IMR-90 (cell line): ENCODE measurements at regions not wholly inside any gene's neighbourhood (a gene's known extent, or its start where the extent isn't known, plus 50 kb on each side); places are given as distances from the start of the nearest gene placed in this dataset.

ENCODE experiments used
- ATAC-seq: fragments of 200-7000 bp; cut with Tn5 transposase; 2 replicates; pipeline ENCODE4 v1.9.1; 2020; ENCODE audit warnings: low read depth, mild to moderate bottlenecking, moderate library complexity
- BruUV-seq: library from RNA; stranded (reverse); fragments of 400-500 nt; replicated peaks from 2 replicates; lab custom pipeline; 2021; lab: Mats Ljungman, UMichigan
- CTCF ChIA-PET: fragments of 300-600 bp; formaldehyde crosslinking; extraction: SDS; loops from one replicate; lab custom pipeline; 2021; ENCODE audit warnings: antibody characterized with exemption; lab: Yijun Ruan, JAX
- POLR2A ChIA-PET: fragments of 300-600 bp; sonication (Branson Sonifier 250); formaldehyde crosslinking; loops from one replicate; lab custom pipeline; 2022; ENCODE audit warnings: antibody characterized with exemption; ENCODE audit not compliant: unreplicated experiment; lab: Charles Lee
- DNase-seq: peaks from one replicate; pipeline ENCODE4 v3.0.0; 2013
- H2AFZ ChIP-seq: replicated peaks from 2 replicates; pipeline ENCODE3; 2013; ENCODE audit warnings: low read length, mild to moderate bottlenecking; ENCODE audit not compliant: poor library complexity
- H2AK5ac ChIP-seq: 2 replicates; pipeline ENCODE4 v1.6.1; 2013; ENCODE audit warnings: low read depth, low read length, inconsistent platforms
- H2AK9ac ChIP-seq: replicated peaks from 2 replicates; pipeline ENCODE3; 2013; ENCODE audit warnings: mild to moderate bottlenecking, low read depth, low read length, moderate library complexity; ENCODE audit not compliant: poor library complexity
- H2BK120ac ChIP-seq: 2 replicates; pipeline ENCODE4 v1.6.1; 2013; ENCODE audit warnings: low read depth, low read length, inconsistent platforms
- H2BK15ac ChIP-seq: 3 replicates; pipeline ENCODE4 v1.6.1; 2013; ENCODE audit warnings: low read depth, low read length, inconsistent platforms
- H2BK20ac ChIP-seq: 2 replicates; pipeline ENCODE4 v1.6.1; 2013; ENCODE audit warnings: low read depth, mild to moderate bottlenecking, inconsistent platforms, low read length, moderate library complexity
- H2BK5ac ChIP-seq: 2 replicates; pipeline ENCODE4 v1.6.1; 2013; ENCODE audit warnings: mild to moderate bottlenecking, low read depth, low read length, inconsistent platforms; ENCODE audit not compliant: poor library complexity, severe bottlenecking
- H3K14ac ChIP-seq: replicated peaks from 2 replicates; pipeline ENCODE4 v1.6.1; 2013; ENCODE audit warnings: low read depth, low read length, inconsistent platforms
- H3K18ac ChIP-seq: 2 replicates; pipeline ENCODE4 v1.6.1; 2013; ENCODE audit warnings: low read depth, low read length, control low read depth
- H3K23ac ChIP-seq: 2 replicates; pipeline ENCODE4 v1.6.1; 2013; ENCODE audit warnings: low read depth, low read length, inconsistent platforms
- H3K27ac ChIP-seq: 2 replicates; pipeline ENCODE4 v1.5.1; 2013; ENCODE audit warnings: mild to moderate bottlenecking, control low read depth, low read length; ENCODE audit not compliant: insufficient read depth
- H3K27me3 ChIP-seq: 2 replicates; pipeline ENCODE4 v1.6.1; 2013; ENCODE audit warnings: low read length; ENCODE audit not compliant: control insufficient read depth, insufficient read depth
- H3K36me3 ChIP-seq: 2 replicates; pipeline ENCODE4 v1.6.1; 2013; ENCODE audit warnings: low read length, mixed read lengths; ENCODE audit not compliant: control insufficient read depth, insufficient read depth
- H3K4ac ChIP-seq: 2 replicates; pipeline ENCODE4 v1.6.1; 2013; ENCODE audit warnings: low read depth, low read length, inconsistent platforms
- H3K4me1 ChIP-seq: 2 replicates; pipeline ENCODE4 v1.6.1; 2013; ENCODE audit warnings: low read length, mixed read lengths; ENCODE audit not compliant: control insufficient read depth, insufficient read depth
- H3K4me2 ChIP-seq: 2 replicates; pipeline ENCODE4 v1.6.1; 2013; ENCODE audit warnings: low read depth, mild to moderate bottlenecking, control low read depth, low read length, moderate library complexity
- H3K4me3 ChIP-seq: 2 replicates; pipeline ENCODE4 v1.5.1; 2013; ENCODE audit warnings: low read depth, mild to moderate bottlenecking, control low read depth, low read length, moderate library complexity; ENCODE audit not compliant: insufficient read depth
- H3K56ac ChIP-seq: 2 replicates; pipeline ENCODE4 v1.6.1; 2013; ENCODE audit warnings: low read length, inconsistent platforms; ENCODE audit not compliant: insufficient read depth; ENCODE audit errors: extremely low read depth
- H3K79me1 ChIP-seq, 2 experiments: 2 replicates each; pipeline ENCODE4 v1.6.1; 2013; ENCODE audit warnings: low read length in 2 of 2, inconsistent platforms in 1 of 2, low read depth in 1 of 2
- H3K9ac ChIP-seq: 2 replicates; pipeline ENCODE4 v1.6.1; 2013; ENCODE audit warnings: low read depth, low read length, control low read depth
- H3K9me1 ChIP-seq: 2 replicates; pipeline ENCODE4 v1.6.1; 2013; ENCODE audit warnings: low read length, inconsistent platforms; ENCODE audit not compliant: insufficient read depth
- H3K9me3 ChIP-seq: 2 replicates; pipeline ENCODE4 v1.6.1; 2013; ENCODE audit warnings: low read length; ENCODE audit not compliant: control insufficient read depth, insufficient read depth
- H4K20me1 ChIP-seq: 2 replicates; pipeline ENCODE4 v1.6.1; 2013; ENCODE audit warnings: low read length, inconsistent platforms; ENCODE audit not compliant: insufficient read depth
- H4K5ac ChIP-seq: 2 replicates; pipeline ENCODE4 v1.6.1; 2013; ENCODE audit warnings: mild to moderate bottlenecking, low read depth, low read length, control low read depth
- H4K8ac ChIP-seq, 2 experiments: 2 replicates each; pipeline ENCODE4 v1.6.1; 2013; ENCODE audit warnings: low read depth in 2 of 2, low read length in 2 of 2, control low read depth in 1 of 2, inconsistent platforms in 1 of 2
- H4K91ac ChIP-seq: 2 replicates; pipeline ENCODE4 v1.6.1; 2013; ENCODE audit warnings: low read depth, low read length, inconsistent platforms; ENCODE audit not compliant: insufficient read depth
- NFE2L2 ChIP-seq: fragments of 150-350 bp; IDR thresholded peaks from 2 replicates; pipeline ENCODE4 v1.6.1; 2016; ENCODE audit warnings: low read depth, mild to moderate bottlenecking, low read length
- RAD21 ChIP-seq: IDR thresholded peaks from 2 replicates; pipeline ENCODE4 v1.6.1; 2012; ENCODE audit warnings: low read length, improper control_type of control experiment
- WGBS, 2 experiments: methylation state at CpG; one replicate each; pipeline versions ENCODE4 v1.1.5 to v1.1.7; 2013; ENCODE audit warnings: missing lambda C conversion rate in 2 of 2; ENCODE audit not compliant: insufficient read length in 1 of 2; ENCODE audit errors: extremely low coverage in 2 of 2; 5-methylcytosine and 5-hydroxymethylcytosine counted together
- dilution Hi-C: fragments of 300-500 bp; cut with HindIII; formaldehyde crosslinking; loops from one replicate; pipeline ENCODE4 v1.14.3; 2018; ENCODE audit warnings: low sequenced_read_pairs; ENCODE audit not compliant: unreplicated experiment
- in situ Hi-C: fragments of 300-500 bp; cut with MboI; formaldehyde crosslinking; loops from 3 replicates; pipeline ENCODE4 v1.14.3; 2019; ENCODE audit warnings: low sequenced_read_pairs, inconsistent platforms, mixed read lengths
- intact Hi-C: fragments of 100-400 bp; cut with micrococcal nuclease; formaldehyde crosslinking; loops from 2 replicates; pipeline ENCODE4 v1.10.0; 2022
- TF ChIP-seq, protein P1 (sequence below): conservative IDR thresholded peaks from 2 replicates; pipeline ENCODE4 v1.5.1; 2012; ENCODE audit warnings: mild to moderate bottlenecking, low read depth, low read length, improper control_type of control experiment

DNA sequence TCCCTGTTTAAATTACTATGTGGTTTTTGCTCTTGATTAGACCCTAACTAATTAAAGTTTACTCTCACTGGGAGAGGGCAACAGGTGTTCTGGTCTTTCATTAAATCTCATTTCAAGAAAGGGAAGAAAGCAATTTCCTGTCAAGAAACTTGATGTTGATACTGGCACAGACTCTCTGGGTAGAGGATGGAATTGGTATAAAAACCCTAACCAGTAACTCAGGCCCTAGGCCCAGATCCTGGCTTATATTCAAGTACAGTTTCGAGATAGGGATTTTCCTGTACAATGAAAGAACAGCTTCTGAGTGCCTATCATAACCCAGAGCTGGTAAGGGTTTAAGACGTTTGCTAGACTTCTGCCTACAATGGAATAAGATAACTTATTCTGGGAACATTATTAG lies 61.6 kb upstream of the ACYP2 start:
- no peak overlapping the region for H2BK20ac ChIP-seq
- H3K27ac ChIP-seq: no peak overlapping the region
- no peak overlapping the region for H3K23ac ChIP-seq
- TF ChIP-seq NFE2L2: no peak
- TF ChIP-seq, protein P1, sequence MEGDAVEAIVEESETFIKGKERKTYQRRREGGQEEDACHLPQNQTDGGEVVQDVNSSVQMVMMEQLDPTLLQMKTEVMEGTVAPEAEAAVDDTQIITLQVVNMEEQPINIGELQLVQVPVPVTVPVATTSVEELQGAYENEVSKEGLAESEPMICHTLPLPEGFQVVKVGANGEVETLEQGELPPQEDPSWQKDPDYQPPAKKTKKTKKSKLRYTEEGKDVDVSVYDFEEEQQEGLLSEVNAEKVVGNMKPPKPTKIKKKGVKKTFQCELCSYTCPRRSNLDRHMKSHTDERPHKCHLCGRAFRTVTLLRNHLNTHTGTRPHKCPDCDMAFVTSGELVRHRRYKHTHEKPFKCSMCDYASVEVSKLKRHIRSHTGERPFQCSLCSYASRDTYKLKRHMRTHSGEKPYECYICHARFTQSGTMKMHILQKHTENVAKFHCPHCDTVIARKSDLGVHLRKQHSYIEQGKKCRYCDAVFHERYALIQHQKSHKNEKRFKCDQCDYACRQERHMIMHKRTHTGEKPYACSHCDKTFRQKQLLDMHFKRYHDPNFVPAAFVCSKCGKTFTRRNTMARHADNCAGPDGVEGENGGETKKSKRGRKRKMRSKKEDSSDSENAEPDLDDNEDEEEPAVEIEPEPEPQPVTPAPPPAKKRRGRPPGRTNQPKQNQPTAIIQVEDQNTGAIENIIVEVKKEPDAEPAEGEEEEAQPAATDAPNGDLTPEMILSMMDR: no peak
- no peak for TF ChIP-seq RAD21
- ChIA-PET POLR2A (interaction anchor here (0.6 kb wide), 1 partner anchor 424 kb away, joined by 3 read pairs; no protein-coding TSS in a partner anchor), CTCF (interaction anchor here (0.6 to 0.7 kb wide), 2 partner anchors 13 to 710 kb away, joined by 3 read pairs; no protein-coding TSS in a partner anchor)
- no peak overlapping the region for H2AK5ac ChIP-seq
- dilution Hi-C loops: no loop called here
- BruUV-seq: no TSS peak
- no peak overlapping the region for H3K4me3 ChIP-seq
- no peaks in the 10 kb centered on the region for H4K20me1 ChIP-seq
- ATAC-seq (no peak), DNase-seq (no peak)
- H3K27me3 ChIP-seq: no peaks in the 10 kb centered on the region
- H3K18ac ChIP-seq: no peak overlapping the region
- H3K36me3 ChIP-seq: peaks cover 2% of the 10 kb centered on the region; the same call in 1 of the 2 replicates
- no peaks in the 10 kb centered on the region for H3K9me3 ChIP-seq
- H2BK15ac ChIP-seq: no peak overlapping the region
- H2BK5ac ChIP-seq: no peak overlapping the region
- 88% methylated on average over 1 of the region's 2 CpGs; no CpG with 5 or more reads in 1 of the 2 experiments for WGBS, 2 experiments
- no peaks in the 10 kb centered on the region for H3K79me1 ChIP-seq
- no peak overlapping the region for H3K14ac ChIP-seq
- no peak overlapping the region for H3K9ac ChIP-seq
- no peaks in the 10 kb centered on the region for H3K4me1 ChIP-seq
- H3K9me1 ChIP-seq: no peaks in the 10 kb centered on the region
- no peak overlapping the region for H3K4ac ChIP-seq
- in situ Hi-C loops: no loop called here
- H2AK9ac ChIP-seq: no peak overlapping the region
- H4K5ac ChIP-seq: no peak overlapping the region
- H2BK120ac ChIP-seq: no peak overlapping the region
- intact Hi-C loops: no loop called here
- no peak overlapping the region for H4K91ac ChIP-seq
- H3K4me2 ChIP-seq: no peak overlapping the region
- no peak overlapping the region for H4K8ac ChIP-seq
- no peak overlapping the region for H3K56ac ChIP-seq
- no peak overlapping the region for H2AFZ ChIP-seq
